Panc1 (cell line): ENCODE measurements at regions not wholly inside any gene's neighbourhood (a gene's known extent, or its start where the extent isn't known, plus 50 kb on each side); places are given as distances from the start of the nearest gene placed in this dataset.

ENCODE experiments used
- ATAC-seq: fragments of 200-7000 bp; cut with Tn5 transposase; 2 replicates; pipeline ENCODE4 v1.9.1; 2020; ENCODE audit warnings: mild to moderate bottlenecking, moderate library complexity
- BruUV-seq: library from RNA; stranded (reverse); fragments of 400-500 nt; replicated peaks from 2 replicates; lab custom pipeline; 2021; lab: Mats Ljungman, UMichigan
- CTCF ChIA-PET: fragments of 300-600 bp; sonication (Branson Sonifier 250); formaldehyde crosslinking; loops from one replicate; lab custom pipeline; 2022; ENCODE audit warnings: antibody characterized with exemption; lab: Charles Lee
- POLR2A ChIA-PET: fragments of 300-600 bp; sonication (Branson Sonifier 250); formaldehyde crosslinking; loops from one replicate; lab custom pipeline; 2022; ENCODE audit warnings: antibody characterized with exemption; lab: Charles Lee
- DNase-seq: peaks from one replicate; pipeline ENCODE4 v3.0.0-alpha.2; 2010; ENCODE audit warnings: low read depth, low spot score
- H3K27ac ChIP-seq: 2 replicates; pipeline ENCODE4 v1.5.1; 2011; ENCODE audit warnings: mild to moderate bottlenecking, low read length, inconsistent platforms
- H3K27me3 ChIP-seq: fragments of 200-500 bp; sonication (Bioruptor generic); 2 replicates; pipeline ENCODE4 v1.6.0; 2014; ENCODE audit warnings: low read length, inconsistent platforms; ENCODE audit not compliant: control insufficient read depth, insufficient read depth
- H3K36me3 ChIP-seq: fragments of 200-500 bp; sonication (Bioruptor generic); 2 replicates; pipeline ENCODE4 v1.5.1; 2014; ENCODE audit warnings: inconsistent platforms, mild to moderate bottlenecking, low read length, moderate library complexity; ENCODE audit not compliant: control insufficient read depth, insufficient read depth
- H3K4me1 ChIP-seq: 2 replicates; pipeline ENCODE4 v1.5.1; 2011; ENCODE audit warnings: inconsistent platforms, mild to moderate bottlenecking, low read length, moderate library complexity; ENCODE audit not compliant: control insufficient read depth, insufficient read depth
- H3K4me3 ChIP-seq, 2 experiments: 2 replicates each; pipeline ENCODE4 v1.5.1; 2011 to 2012; ENCODE audit warnings: low read depth in 2 of 2, low read length in 2 of 2, mild to moderate bottlenecking in 2 of 2, inconsistent platforms in 1 of 2, moderate library complexity in 1 of 2
- H3K9me3 ChIP-seq: fragments of 200-500 bp; sonication (Bioruptor generic); 2 replicates; pipeline ENCODE4 v1.5.1; 2014; ENCODE audit warnings: low read depth, mild to moderate bottlenecking, inconsistent platforms, low read length, moderate library complexity; ENCODE audit not compliant: control insufficient read depth, insufficient read depth
- POLR2AphosphoS5 ChIP-seq: IDR thresholded peaks from 2 replicates; pipeline ENCODE4 v1.6.1; 2012; ENCODE audit warnings: mild to moderate bottlenecking, low read depth, low read length, moderate library complexity
- SIN3A ChIP-seq: IDR thresholded peaks from 2 replicates; pipeline ENCODE4 v1.6.1; 2012; ENCODE audit warnings: low read depth, mild to moderate bottlenecking, low read length, moderate library complexity, borderline replicate concordance; ENCODE audit not compliant: insufficient read depth
- TCF7L2 ChIP-seq: IDR thresholded peaks from 2 replicates; pipeline ENCODE4 v1.6.1; 2011; ENCODE audit warnings: mild to moderate bottlenecking, low read depth, low read length, inconsistent platforms
- in situ Hi-C: cut with HindIII; loops from 2 replicates; pipeline ENCODE4 v1.10.0; 2016; ENCODE audit warnings: low sequenced_read_pairs, low pct_unique_long_range_greater_than_20kb
- intact Hi-C: fragments of 100-400 bp; cut with micrococcal nuclease; formaldehyde crosslinking; loops from one replicate; pipeline ENCODE4 v1.10.0; 2022; ENCODE audit not compliant: unreplicated experiment
- TF ChIP-seq, protein P1 (sequence below): fragments of 450-650 bp; IDR thresholded peaks from 2 replicates; pipeline ENCODE4 v1.5.1; 2017; ENCODE audit warnings: mild to moderate bottlenecking
- TF ChIP-seq, protein P2 (sequence below), 2 experiments: IDR thresholded peaks; 2 replicates each; pipeline ENCODE4 v1.6.1; 2011 to 2012; ENCODE audit warnings: low read depth in 2 of 2, control low read depth in 1 of 2, low read length in 1 of 2, mild to moderate bottlenecking in 1 of 2, moderate library complexity in 1 of 2; ENCODE audit not compliant: insufficient read depth in 1 of 2

DNA sequence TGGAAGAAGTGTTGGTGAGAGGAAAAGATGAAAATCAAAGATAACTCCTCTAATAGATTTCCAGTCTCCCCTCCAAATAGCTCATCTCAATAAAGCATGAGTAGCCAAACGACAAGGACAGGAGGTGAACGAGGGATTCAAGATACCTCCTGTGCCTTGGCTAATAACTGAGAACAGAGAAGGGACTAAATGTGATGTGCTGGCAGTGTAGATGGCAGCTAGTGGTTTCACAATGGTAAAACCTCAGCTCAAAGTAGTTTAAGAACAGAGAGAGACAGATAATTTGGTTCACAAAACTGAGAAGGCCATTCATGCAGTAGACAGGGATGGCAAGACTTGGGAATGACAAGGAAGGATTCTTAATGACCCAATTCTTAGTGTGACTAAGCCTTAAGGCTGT is 292.6 kb downstream of the EFHB start:
- H3K36me3 ChIP-seq, result no peaks in the 10 kb centered on the region
- intact Hi-C loops (no loop called here), in situ Hi-C loops (no loop called here)
- TF ChIP-seq SIN3A (no peak), TCF7L2 (no peak), POLR2AphosphoS5 (no peak)
- TF ChIP-seq, protein P1, sequence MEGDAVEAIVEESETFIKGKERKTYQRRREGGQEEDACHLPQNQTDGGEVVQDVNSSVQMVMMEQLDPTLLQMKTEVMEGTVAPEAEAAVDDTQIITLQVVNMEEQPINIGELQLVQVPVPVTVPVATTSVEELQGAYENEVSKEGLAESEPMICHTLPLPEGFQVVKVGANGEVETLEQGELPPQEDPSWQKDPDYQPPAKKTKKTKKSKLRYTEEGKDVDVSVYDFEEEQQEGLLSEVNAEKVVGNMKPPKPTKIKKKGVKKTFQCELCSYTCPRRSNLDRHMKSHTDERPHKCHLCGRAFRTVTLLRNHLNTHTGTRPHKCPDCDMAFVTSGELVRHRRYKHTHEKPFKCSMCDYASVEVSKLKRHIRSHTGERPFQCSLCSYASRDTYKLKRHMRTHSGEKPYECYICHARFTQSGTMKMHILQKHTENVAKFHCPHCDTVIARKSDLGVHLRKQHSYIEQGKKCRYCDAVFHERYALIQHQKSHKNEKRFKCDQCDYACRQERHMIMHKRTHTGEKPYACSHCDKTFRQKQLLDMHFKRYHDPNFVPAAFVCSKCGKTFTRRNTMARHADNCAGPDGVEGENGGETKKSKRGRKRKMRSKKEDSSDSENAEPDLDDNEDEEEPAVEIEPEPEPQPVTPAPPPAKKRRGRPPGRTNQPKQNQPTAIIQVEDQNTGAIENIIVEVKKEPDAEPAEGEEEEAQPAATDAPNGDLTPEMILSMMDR, result no peak
- TF ChIP-seq, protein P2, sequence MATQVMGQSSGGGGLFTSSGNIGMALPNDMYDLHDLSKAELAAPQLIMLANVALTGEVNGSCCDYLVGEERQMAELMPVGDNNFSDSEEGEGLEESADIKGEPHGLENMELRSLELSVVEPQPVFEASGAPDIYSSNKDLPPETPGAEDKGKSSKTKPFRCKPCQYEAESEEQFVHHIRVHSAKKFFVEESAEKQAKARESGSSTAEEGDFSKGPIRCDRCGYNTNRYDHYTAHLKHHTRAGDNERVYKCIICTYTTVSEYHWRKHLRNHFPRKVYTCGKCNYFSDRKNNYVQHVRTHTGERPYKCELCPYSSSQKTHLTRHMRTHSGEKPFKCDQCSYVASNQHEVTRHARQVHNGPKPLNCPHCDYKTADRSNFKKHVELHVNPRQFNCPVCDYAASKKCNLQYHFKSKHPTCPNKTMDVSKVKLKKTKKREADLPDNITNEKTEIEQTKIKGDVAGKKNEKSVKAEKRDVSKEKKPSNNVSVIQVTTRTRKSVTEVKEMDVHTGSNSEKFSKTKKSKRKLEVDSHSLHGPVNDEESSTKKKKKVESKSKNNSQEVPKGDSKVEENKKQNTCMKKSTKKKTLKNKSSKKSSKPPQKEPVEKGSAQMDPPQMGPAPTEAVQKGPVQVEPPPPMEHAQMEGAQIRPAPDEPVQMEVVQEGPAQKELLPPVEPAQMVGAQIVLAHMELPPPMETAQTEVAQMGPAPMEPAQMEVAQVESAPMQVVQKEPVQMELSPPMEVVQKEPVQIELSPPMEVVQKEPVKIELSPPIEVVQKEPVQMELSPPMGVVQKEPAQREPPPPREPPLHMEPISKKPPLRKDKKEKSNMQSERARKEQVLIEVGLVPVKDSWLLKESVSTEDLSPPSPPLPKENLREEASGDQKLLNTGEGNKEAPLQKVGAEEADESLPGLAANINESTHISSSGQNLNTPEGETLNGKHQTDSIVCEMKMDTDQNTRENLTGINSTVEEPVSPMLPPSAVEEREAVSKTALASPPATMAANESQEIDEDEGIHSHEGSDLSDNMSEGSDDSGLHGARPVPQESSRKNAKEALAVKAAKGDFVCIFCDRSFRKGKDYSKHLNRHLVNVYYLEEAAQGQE (IDR thresholded peaks at IDR 0.05; ENCODE audit: insufficient read depth in 1 of 2, low read depth in 2 of 2, low read length in 1 of 2), result no peak
- ChIA-PET POLR2A (no interaction called here), CTCF (no interaction called here)
- no peaks in the 10 kb centered on the region for H3K9me3 ChIP-seq
- BruUV-seq, result no TSS peak
- H3K4me1 ChIP-seq, result no peaks in the 10 kb centered on the region
- ATAC-seq, result no peak
- no peak overlapping the region for H3K27ac ChIP-seq
- no peak for DNase-seq
- H3K4me3 ChIP-seq, result no peak overlapping the region
- H3K27me3 ChIP-seq, result no peaks in the 10 kb centered on the region

DNA sequence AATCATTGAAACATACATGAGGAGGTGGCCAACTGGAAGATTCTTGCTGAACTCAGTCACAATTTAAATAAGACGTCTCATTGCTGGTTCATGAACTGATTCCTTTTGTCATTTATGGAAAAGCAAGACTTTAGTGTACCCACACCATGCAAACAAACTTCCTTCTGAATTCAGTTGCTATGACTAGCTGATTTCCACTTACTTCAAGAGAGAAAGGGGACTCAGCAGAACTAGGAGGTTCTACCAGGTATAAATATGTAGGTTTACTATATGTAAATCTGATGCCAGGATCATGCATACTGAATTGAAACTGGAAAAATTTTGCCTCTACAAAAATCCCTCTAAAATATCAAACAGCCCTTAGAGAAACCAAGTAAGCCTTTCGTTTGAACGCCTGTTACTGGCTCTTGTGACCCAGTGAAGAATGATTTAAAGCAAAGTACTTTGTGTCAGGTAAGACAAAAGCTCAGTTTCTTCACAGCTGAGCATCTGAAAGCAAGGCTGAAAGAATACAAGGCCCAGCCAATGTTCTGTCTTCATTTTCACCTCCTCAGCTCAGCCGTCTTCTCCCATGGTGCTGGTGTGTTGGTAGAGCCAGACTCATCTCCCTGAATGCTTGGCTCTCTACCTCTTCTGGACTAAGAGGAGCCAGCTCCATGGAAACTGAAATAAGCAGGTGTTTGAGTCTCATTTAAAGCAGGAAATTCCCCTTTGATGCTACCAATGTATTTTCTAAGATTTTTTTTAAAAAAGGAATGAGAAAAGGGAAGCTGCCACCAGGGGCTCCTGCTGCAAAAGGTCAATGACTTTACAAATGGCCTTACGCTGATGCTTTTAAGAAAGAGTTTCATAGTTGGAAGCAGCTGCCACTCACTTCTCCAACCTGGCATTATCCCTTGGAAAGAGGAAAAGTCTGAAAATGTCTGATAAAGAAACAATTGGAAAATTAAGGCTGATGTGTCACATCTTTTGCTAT is 301.6 kb downstream of the EFHB start:
- H3K9me3 ChIP-seq, result no peaks in the 10 kb centered on the region
- no peak overlapping the region for H3K27ac ChIP-seq
- H3K27me3 ChIP-seq, result no peaks in the 10 kb centered on the region
- ATAC-seq (no peak), DNase-seq (no peak)
- in situ Hi-C loops, result no loop called here
- ChIA-PET CTCF (no interaction called here), POLR2A (no interaction called here)
- no peaks in the 10 kb centered on the region for H3K4me1 ChIP-seq
- no TSS peak for BruUV-seq
- TF ChIP-seq TCF7L2 (no peak), POLR2AphosphoS5 (no peak), SIN3A (no peak)
- TF ChIP-seq, protein P2 (IDR thresholded peaks at IDR 0.05; ENCODE audit: insufficient read depth in 1 of 2, low read depth in 2 of 2, low read length in 1 of 2), result no peak
- TF ChIP-seq, protein P1, result no peak
- intact Hi-C loops, result no loop called here
- H3K36me3 ChIP-seq, result no peaks in the 10 kb centered on the region
- H3K4me3 ChIP-seq, result no peak overlapping the region
